Stimulated activated CD8-positive, alpha-beta memory T cell treated with anti-CD3 and anti-CD28 coated beads, Interleukin-7, amount 100 ng/mL, for 1 hour (primary cell): ENCODE measurements at regions not wholly inside any gene's neighbourhood (a gene's known extent, or its start where the extent isn't known, plus 50 kb on each side); places are given as distances from the start of the nearest gene placed in this dataset.
"Not testable (repeated sequence)": the region's sequence is repeated elsewhere in the genome, so short reads cannot be mapped to it uniquely, and the experiment has no call there.

Experiments
- DNase-seq, 2 donors: peaks; one replicate each; pipeline ENCODE4 v3.0.0-alpha.2; 2020; ENCODE audit warnings: low read depth in 2 of 2

DNA sequence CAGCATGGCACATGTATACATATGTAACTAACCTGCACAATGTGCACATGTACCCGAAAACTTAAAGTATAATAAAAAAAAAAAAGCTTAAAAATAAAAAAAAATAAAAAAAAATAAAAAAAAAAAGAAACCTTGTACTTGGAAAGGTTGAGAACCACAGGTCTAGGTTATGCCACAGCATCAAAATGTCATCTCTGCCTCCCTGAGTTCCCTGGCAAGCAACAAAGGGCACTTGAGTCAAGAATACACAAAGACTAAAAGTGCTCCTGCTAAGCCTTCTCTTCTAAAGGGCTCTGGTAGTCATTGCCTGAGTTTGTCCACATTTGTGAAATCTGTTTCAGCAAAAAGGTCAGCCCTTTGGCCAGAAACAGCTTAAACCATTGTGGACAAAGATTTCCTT is 395.8 kb upstream of the CCDC54 start:
- DNase-seq: no peak

DNA sequence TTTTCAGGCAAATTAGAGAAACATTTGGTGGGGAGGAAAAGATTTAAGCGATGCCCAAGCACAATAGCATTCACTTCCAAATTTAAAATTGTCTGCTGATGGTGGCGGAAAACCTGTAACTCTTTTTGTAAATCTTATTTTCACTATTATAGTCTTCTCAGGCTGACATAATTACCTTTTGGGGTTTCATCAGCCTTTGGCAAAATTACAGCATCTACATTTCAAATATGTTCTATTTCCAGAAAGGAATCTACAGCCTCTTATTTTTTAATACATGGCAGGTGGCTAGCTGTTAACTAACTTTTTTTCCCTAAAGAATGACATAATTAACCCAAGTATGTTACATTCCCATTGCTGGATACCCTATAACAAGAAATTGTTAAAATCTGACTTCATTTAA is 391.5 kb upstream of the CCDC54 start:
- no peak for DNase-seq

DNA sequence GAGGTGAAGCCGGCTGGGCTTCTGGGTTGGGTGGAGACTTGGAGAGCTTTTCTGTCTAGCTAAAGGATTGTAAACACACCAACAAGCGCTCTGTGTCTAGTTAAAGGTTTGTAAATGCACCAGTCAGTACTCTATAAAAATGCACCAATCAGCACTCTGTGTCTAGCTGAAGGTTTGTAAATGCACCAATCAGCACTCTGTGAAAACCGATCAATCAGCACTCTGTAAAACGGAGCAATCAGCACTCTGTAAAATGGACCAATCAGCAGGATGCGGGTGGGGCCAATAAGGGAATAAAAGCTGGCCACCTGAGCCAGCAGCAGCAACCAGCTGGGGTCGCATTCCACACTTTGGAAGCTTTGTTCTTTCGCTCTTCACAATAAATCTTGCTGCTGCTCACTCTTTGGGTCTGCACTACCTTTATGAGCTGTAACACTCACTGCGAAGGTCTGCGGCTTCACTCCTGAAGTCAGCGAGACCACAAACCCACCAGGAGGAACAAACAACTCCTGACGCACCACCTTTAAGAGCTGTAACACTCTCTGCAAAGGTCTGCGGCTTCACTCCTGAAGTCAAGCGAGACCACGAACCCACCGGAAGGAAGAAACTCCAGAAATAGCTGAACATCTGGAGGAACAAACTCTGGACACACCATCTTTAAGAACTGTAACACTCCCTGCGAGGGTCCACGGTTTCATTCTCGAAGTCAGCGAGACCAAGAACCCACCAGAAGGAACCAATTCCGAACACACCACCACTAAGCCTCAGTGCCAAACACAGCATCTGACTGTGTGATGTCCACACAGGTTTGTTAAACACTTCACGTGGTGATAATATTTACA is 378.2 kb upstream of the CCDC54 start:
- not testable (repeated sequence) for DNase-seq

DNA sequence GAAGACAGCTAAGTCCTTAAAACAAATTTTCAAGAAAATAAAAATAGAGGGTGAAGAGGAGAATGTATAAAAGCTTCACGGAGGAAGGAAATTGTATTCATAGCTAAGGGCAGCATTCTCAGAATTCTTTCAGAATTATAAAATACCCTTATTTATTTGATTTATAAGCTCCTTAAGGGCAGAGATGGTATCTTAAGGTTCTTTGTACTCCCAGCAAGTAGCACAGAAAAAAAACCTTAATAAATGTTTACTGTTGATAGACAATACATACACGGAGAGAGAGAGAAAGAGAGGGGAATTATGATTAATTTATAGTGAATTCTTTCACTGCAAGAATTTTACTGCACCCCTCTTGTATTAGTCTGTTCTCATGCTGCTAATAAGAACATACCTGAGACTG is 375.6 kb upstream of the CCDC54 start:
- no peak for DNase-seq

DNA sequence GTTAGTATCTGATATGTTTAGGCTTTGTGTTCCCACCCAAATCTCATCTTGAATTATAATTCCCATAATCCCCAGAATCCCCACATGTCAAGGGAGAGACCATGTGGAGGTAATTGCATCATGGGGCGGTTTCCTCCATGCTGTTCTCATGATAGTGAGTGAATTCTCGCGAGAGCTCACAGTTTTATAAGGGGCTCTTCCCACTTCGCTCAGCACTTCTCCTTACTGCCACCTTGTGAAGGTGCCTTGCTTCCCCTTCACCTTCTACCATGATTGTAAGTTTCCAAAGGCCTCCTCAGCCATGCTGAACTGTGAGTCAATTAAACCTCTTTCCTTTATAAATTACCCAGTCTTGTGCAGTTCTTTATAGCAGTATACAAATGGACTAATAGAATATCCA is 371.9 kb upstream of the CCDC54 start:
- DNase-seq: not testable (repeated sequence)

DNA sequence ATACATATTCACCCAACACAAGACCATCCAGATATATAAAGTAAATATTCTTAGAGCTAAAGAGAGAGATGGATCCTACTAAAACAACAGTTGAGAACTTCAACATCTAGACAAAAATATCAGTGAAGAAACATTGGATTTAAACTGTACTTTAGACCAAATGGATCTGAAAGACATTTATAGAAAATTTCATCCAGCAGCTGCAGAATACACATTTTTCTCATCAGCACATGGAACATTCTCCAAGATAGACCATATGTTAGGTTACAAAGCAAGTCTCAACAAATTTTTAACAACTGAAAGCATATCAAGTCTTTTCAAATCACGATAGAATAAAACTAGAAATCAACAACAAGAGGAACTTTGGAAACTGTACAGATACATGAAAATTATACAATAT is 369.0 kb upstream of the CCDC54 start:
- no peak for DNase-seq

DNA sequence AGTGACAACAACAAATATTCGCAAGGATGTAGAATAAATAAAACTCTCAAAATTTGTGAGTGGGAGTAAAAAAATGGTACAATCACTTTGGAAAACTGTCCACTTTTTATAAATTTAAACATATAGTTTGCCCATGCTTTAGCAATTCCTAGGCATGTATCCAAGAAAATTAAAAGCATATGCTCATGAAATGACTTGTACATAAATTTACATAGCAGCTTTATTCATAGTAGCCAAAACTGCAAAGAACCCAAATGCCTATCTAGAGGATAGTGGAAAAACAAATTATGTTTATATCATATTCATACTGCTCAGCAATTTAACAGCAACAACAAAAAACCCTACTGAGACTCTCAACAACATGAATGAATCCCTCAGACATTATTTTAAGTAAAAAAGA is 363.6 kb upstream of the CCDC54 start:
- DNase-seq: no peak

DNA sequence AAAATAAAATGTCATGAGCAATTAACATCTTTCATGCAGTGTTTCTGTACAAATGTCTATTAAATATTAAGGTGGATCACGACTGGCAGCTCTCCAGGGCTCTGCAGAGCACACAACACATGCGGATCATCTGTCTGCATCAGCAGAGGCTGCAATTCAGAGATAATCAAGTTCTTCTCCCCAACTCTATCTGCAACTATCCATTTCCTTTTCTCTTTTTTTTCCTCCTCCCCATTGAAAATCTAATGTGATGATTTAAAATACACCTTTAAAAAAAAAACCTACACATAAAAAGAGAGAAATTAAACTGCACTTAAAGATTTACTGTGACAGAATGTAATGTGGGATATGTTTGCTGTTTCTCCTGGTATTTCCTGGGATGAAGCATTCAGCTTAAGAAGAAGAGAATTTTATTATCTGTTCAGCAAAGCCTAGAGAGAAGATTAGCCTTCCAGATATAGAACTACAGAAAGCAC is 352.6 kb upstream of the CCDC54 start:
- DNase-seq: no peak

DNA sequence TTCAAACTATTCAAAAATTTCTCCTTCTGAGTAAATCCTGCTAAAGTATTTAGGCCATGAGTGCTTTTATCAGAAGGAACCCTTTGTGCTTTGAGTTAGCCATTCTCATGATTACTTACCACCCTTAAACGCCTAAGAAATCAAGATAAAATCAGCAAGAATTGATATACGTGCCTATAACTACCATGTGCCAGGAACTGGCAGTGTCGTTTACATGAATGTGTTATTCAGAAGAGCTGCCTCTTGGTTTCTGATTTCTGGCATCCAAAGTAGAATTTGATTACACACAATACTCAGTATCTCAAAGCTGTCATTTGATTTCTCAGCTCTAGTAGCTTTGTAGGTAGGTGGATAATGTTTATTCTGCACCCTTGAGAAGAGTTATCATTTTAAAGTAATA is 351.3 kb upstream of the CCDC54 start:
- no peak for DNase-seq

DNA sequence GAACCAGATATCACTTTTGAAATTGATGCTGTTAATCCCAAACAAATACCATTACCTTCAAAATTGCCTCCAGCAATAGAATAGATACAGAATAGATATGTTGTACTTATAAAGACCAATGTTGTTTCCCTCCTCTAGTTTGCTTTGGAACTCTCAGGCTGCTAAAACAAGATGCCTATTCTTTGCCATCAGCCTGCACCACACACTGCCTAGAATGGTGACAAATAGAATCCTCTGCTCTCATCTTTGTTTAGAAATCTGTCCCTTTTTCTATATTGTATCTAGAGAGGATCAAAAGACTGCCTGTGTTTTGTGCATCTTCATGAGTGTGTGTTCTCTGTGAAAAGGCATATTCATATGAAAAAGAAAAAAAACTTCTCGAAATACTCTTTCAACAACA is 349.2 kb upstream of the CCDC54 start:
- DNase-seq: no peak

DNA sequence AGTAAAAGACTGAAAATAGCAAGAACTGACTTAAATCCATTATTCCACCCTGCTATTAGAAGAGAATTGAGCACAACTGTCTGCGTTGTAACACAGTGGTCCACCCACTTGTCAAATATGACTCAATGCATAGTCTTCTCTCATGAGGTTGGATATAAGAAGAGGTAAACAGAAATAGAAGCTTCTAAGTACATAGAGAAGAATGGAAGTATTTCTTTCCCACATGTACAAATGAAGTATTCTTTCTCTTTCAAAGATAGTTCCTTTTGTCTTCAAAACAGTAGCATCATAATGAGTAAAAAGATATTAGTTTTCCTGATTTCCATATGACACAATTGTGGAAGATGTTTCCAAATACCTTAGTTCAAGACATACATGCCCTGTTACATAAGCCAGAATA is 348.6 kb upstream of the CCDC54 start:
- DNase-seq: no peak

DNA sequence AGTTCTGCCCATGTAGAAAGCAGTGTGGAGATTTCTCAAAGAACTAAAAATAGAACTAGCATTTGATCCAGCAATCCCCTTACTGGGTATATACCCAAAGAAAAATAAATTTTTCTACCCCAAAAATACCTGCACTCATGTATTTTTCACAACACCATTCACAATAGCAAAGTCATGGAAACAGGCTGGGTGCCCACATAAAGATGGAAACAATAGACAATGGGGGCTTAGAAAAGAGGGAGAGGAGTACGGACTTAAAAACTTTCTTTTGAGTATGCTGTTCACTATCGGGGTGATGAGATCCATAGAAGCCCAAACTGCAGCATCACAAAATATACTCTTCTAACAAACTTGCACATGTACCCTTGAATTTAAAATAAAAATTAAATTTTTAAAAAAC is 345.1 kb upstream of the CCDC54 start:
- no peak for DNase-seq

DNA sequence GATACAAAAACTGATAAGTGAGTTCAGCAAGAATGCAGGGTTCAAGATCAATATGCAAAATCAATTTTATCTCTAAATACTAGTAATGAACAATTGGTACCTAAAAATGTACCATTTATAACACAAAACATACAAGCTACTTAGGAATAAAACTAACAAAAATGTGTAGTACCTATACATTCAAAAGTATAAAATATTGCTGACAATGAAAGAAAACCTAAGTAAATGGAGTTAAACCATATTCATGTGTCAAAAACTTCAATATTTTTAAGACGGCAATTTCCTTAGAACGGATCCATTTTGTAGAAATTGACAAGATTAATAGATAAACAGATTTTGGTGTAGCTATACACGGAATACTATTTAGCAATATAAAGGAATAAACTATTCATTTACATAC is 343.1 kb upstream of the CCDC54 start:
- DNase-seq: no peak

DNA sequence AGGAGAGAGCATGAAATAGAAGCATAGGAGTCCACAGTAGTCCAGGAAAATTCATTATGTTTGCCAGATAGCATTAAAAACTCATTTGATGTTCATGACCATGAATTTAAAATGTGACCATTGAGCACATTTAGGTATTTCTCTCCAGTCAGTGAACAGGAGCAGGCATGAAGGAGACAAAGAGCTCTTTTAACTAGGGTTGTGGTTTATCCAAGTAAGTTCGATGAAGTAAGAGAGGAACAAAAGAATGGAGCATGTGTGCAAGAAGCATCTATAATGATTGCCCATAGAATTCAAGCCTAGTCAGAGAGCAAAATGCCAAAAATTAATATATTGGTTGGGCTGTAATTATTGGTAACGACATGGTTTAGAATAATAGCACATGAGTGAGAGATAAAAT is 342.1 kb upstream of the CCDC54 start:
- no peak for DNase-seq

DNA sequence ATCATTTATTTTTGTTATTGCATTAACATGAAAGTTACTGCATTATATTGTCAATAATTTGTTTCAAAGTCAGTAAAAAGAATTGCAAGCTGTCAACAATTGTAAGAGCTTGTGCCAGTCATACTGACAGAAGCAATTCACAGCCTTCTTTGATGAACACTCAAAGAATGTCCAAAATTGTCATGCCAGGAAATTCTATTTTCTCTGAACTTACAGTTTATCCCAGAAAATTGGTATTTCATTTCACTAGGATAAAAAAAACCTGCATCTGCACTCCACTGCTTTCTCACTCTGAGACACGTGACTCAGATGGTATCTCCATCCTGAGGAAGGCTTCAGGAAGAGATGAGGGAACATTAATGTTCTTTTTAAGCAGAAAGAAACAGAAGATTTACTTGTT is 332.6 kb upstream of the CCDC54 start:
- no peak for DNase-seq

DNA sequence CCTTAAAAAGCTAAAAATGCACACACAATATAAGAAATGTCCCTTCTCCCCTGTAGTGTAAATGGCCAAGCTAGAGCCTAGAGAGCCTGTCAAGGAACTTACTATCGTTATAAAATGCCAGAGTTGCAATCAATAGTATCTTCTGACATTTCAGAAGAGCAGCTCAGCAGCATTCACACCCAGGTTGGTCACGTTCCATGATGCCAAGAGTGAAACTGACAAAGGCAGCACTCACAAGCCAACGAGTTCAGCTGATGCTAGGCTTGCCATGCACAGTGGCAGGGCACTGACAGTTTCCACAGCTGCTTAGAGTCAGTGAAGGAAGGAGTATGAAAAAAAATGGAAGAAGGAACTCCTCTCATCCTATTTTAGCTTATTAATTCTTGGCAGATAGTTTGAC is 331.4 kb upstream of the CCDC54 start:
- no peak for DNase-seq

DNA sequence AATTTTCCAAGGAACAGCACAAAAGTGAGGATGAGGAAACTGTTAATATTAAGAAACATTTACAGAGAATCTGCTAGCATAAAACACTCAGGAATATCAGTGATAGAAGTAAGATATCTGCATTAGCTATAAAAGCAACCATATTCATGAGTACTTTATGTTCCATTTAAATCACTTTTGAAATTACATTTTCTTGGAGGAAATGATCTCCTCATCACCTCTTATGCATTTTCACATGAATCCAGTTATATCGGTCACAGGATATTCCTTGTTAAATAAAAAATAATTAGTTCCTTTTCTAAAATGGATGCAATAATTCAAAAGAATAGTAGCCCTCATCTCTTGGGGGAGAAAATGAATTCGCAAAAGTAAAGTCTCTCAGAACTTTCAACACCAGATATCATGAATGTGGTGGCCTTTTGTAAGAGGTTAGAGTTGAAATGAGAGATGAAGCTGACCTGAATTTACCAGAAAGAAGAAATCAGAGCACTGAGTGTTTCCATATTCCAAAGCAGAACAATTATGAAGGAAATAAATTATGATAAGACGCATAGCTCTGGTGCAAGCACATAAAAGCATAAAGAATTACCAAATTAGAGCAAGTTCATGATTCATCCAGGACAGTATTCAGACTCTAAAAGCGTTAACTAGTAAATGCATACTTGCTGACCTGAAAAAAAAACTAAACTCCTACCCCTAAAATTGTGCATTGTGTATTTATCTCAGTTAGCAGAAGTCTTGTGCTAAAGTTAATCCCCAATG is 321.9 kb upstream of the CCDC54 start:
- DNase-seq: no peak

DNA sequence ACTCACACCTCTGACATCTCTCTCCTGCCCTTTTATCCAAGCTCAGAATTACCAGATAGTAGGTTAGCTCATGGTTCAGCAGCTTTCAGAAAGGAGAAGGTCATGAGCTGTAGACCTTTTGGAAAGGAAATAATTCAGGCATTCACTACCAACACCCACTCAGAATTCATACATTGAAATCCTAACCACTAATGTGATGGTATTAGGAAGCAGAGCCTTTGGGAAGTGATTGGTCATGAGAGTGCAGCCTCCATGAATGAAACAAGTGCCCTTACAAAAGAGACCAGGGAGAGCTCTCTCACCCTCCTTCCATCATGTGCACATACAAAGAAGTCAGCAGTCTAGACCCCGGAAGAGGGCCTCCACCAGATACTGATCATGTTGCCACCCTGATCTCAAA is 315.8 kb upstream of the CCDC54 start:
- no peak for DNase-seq

DNA sequence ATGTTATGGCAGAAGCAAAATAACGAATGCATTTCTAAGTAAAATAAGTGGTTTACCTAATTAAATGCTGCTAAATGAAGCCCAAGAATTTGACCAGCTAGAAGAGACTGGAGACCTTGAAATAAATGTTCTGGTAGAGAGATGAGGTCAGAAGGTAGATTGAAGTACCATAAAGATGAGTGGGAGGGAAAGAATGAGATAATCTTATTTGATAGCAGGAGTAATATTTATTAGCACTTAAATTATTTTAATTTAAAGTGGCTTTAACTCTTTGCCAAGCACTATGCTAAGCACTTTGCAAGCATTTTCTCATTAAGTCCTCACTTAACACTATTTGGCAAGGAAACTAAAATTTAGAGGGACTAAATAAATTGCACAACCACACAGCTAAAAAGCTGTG is 314.9 kb upstream of the CCDC54 start:
- no peak for DNase-seq

DNA sequence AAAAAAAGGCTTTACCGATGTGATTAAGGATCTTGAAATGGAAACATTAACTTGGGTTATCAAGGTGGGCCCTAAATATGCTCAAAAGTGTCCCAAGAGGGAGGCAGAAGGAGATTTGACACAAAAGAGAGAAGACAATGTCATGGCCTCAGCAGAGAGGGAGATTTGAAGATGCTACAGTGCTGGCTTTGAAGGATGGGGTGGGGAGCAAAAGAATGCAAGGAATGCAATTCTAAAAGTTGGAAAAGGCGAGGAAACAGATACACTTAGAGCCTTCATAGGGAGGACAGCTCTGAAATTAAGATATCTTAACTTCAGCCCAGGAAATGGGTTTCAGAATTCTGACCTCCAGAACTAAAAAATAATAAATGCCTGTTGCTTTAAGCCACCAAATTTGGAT is 314.5 kb upstream of the CCDC54 start:
- no peak for DNase-seq

DNA sequence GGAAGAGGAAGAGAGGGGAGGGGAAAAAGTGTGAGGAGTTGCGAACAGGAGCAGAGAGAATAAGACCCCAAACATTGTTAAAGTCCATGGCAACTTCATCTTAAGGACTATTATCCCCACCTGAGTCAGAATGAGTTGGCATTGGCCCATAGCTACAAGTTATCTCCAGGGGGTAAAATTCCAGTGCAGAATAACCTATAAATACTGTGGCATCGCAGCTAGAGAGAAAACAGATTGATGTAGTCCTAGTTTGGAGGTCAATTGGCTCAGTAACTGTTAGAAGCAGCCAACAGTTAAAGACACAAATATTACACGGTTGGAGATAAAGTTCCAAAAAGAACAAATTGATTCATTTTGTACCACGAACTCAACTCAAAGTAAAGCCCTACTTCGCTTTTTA is 313.9 kb upstream of the CCDC54 start:
- no peak for DNase-seq

DNA sequence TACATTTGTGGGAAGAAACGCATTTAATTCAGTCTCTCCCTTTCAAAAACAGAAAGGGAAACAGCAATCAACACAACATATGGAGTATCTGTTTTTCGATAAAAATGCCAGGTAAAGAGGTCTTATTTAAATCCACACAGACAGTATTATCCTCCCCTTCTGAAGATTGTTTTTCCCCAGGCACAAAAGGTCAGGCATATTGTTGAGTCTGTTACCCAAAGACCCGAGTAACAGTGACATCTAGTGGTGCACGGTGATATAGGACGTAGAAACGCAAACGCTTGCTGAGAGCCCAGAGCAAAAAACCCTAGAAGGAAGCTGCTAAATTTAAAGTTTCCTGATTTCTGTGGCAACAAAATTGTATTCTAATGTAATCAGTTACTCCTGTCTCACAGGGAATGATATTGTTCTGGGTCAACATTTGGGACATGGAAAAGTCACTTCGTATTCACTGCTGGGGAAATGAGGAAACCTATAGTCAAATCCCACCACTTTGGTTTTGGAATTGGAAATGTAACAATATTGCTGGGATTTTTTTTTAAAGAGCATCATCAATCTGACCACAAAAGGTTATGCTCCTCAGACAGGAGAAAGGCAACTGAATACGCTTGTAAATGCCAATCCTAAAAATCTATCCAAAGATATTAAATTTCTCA is 312.7 kb upstream of the CCDC54 start:
- peak; percentile 13 for DNase-seq
